ENCODE measurements at regions not wholly inside any gene's neighbourhood (a gene's known extent, or its start where the extent isn't known, plus 50 kb on each side); places are given as distances from the start of the nearest gene placed in this dataset.
A peak's percentile ranks its signal among the peaks of the same experiment; 100 is the strongest.

DNA sequence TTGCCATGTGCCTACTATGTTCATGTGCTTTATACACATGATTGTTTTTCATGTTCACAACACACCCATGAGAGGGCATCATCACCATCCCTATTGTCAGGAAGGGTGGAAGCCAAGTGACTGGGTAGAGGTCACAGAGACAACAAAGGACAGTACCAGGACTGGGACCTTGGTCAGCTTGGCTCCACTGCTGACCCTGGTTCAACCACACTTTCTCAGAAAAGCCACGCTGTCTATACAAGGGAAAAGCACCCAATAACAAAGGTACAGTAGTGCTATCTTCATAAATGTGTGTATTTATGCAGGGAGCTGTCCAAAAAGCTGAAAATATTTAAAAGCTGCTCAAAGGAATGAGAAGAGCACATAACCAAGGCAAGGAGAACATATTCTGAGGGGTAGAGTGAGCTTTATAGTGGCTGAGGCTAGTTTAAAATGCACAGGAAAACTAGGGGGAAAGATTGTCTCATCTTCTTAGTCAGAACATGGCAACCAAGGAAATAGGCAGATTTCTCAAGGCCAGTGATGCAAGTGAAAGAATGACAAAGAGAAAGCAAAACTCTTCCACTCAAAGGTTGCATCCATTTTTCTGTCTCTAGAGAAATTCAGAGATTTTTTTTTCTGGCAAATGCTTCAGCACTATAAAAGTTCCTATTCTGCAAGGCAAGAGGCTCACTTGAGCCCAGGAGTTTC lies 415.0 kb downstream of the FOXO1 start:
- no peak for DNase-seq (ENCODE audit: low read depth)

GRCh38 chr13:40252241-40252640 lies 414.2 kb downstream of the FOXO1 start:
- no peak for DNase-seq (ENCODE audit: low read depth)

DNA sequence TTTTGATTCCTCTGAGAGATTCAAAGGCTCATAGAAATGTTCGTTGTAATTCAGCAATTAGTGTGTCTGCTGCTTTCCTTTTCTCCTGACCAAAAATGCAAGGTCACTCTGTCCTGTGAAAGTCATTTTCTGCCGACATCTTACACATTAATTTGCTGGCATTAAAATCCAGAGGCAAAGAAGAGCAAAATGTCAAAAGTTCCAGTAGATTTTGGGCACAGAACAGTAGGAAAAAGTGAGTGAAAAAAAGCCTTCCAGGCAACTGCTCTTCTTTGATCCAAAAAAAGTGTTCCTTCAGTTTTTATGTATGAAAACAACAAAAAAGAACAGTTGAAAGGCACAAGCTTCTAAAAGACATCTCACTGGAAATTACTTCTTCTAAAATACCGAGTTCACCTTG lies 413.8 kb downstream of the FOXO1 start:
- no peak for DNase-seq (ENCODE audit: low read depth)

DNA sequence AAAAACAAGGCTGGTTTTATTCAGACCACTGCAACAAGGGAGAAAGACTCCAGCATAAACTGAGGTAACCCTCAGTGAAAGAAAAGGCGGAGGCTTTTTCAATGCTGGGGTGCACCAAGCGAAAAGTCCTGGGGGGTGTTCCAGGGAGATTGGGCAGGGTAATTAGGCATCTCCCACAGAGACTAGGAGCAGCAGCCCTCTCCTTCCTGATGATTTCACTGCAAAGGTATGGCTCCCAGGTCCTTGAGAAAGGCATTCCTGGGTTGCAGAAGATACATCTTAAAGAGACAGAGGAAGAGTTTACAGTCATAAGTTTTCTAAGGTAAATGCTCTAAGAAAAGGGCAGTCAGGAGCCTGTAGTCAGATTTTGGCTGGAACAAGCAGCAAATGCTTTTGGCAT lies 412.0 kb downstream of the FOXO1 start:
- DNase-seq (ENCODE audit: low read depth), result no peak

- no peak for DNase-seq (ENCODE audit: low read depth)
Observed at GRCh38 chr13:40255551-40255950, 410.9 kb downstream of the FOXO1 start.

- no peak for DNase-seq (ENCODE audit: low read depth)
Observed at GRCh38 chr13:40259899-40260298, 406.5 kb downstream of the FOXO1 start.

DNA sequence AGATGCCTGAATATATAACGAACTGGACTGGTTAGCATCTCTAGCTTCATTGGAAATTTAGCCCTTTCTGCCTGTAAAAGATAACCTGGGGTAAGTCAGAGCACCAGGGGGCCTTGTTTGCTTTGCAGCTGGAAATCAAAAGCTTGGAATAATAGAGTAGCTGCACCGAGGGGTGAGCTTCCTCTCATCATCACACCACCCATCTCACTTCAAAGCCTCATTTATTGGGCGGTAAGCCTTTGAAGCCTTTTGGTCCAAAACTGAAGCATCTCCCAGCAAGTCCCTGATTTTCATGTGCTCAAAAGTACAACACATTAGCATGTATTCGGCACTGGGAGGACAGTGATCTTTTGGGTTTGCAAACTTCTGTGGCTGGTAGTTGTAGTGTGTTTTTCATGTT lies 405.1 kb downstream of the FOXO1 start:
- no peak for DNase-seq (ENCODE audit: low read depth)

- no peak for DNase-seq (ENCODE audit: low read depth)
Observed at GRCh38 chr13:40261947-40262346, 404.5 kb downstream of the FOXO1 start.

DNA sequence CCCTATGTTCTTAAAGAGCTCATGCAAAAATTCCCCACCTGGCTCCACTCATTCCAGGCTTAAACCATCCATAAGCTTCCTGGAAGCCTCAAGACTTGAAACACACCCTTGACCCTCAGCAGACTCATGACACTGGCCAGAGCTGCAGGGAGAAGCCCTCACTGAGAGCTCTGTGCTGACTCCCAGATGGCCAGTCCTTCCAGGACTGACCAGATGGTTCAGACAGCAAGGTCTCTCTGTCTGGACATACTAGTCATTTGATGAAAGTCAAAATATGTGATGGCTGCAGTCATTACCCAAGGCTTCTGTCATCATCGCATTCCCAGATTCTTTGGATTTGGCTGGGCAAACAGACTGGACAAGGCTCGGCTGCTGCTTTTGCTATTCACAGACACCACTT lies 397.4 kb downstream of the FOXO1 start:
- DNase-seq (ENCODE audit: low read depth), result no peak

DNA sequence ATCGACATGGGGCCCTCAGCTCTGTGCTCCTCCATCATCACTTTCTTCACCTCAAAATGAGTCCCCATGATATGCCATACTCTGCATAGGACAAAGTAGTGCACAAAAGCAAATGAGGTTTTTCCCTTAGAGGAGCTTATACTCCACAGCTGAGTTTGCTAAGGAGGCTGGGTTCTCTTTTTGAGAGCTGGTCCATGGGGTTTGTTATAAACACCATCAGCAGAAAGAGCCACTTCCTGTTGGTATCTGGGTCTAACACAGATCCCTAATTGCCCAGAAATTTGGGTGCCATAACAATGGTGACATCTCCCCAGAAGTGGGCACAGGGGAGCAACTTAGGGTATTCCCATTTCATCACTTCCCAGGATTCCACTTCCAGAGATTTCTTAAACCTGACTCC lies 395.7 kb downstream of the FOXO1 start:
- no peak for DNase-seq (ENCODE audit: low read depth)

GRCh38 chr13:40271271-40271885 lies 395.1 kb downstream of the FOXO1 start:
- no peak for DNase-seq (ENCODE audit: low read depth)

DNA sequence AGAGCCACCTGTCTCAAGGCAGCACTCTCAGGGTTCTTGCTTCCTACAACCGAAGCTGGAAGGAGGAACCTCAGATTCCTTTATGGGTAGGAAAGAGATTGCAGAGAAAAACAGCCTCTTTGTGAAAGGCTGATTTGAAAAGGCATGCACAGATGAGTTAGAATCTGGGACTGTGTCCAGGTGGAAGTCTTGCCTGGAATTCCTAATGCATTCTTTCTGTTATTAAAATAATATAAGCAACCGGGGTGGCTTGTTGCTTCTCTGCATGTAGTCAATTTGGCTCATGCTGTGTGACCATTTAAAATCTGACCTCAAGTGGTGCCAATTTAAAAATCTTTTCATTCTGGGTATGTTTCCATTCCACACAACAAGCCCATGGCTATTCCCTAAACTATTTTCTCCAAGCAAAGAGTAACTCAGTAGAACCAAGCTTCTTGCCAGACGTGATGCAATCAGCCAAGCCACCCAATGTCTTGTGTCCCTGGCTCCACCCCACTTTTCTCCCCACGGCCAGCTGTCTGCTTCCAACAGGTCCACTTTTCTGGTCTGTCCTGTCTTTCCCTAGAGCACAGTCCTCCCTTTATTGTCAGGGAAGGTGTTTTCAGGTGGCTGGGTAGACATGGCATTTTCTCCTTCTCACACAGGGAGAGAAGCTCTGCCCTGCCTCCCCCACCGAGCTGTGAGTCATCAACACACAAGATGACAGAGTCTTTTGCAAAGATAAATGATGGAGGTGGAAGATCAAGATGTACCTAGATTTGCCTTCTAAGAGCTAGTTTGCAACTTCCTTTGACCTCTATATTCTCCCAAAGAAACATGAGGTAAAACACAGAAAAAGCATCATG lies 394.3 kb downstream of the FOXO1 start:
- DNase-seq (ENCODE audit: low read depth), result peak; percentile 61

GRCh38 chr13:40272776-40273139 lies 393.7 kb downstream of the FOXO1 start:
- DNase-seq (ENCODE audit: low read depth), result no peak

- no peak for DNase-seq (ENCODE audit: low read depth)
Observed at GRCh38 chr13:40273253-40274025, 393.0 kb downstream of the FOXO1 start.

DNA sequence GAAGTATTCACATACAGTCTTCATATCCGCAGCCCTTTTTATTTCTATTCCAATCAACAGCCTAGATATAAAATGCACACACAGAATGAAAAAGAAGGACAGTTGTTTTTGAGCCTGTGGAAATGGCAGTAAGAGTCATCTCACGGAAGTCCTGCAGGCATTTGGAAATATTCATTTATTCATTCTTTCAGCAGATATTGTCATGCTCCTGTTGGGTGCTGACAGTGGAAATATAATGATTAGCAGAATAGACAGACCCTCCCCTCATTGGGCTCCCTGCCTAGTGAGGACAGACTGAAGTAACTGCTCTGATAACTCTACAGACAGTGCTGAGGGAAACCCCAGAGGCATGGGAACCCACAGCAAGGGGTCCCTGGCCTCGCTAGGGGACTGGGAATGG lies 392.3 kb downstream of the FOXO1 start:
- DNase-seq (ENCODE audit: low read depth), result no peak

DNA sequence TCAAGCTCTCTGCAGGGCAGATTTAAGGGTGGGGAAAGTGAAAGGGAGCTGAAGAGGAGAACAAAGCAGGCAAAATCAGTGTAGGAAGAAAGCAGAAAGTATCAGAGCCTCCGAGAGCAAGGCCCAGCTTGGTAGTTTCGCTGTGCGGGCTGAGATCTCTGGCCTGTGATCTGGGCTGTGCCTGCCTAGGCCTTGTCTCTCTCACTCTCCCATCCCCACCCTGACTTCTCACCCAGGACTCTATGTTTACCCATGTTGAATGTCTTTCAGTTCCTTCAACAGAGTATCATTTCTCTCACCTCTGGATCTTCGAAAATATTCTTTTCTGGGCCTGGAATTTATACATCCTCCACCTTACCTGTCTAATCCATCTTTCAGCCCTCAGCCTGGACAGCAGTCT lies 391.3 kb downstream of the FOXO1 start:
- DNase-seq (ENCODE audit: low read depth), result no peak

GRCh38 chr13:40275636-40276035 lies 390.8 kb downstream of the FOXO1 start:
- DNase-seq (ENCODE audit: low read depth), result no peak

DNA sequence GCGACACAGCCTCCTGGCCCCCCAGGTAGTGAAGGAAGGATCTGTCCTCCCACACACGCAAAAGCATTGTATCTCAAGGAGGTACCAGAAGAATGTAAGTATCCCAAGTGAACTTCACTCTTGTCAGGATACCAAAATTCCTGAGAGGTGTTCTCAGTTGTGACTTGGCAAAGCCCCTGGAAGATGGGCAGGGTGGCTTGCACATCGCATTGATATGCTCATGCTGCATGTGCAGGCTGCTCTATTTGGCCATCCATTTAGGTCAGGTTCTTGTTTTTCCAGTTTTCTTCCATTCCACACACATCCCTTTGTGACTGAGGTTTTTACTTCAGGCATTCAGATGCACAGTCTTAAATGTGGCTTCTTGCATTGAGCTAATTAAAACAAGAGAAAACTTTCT lies 382.8 kb downstream of the FOXO1 start:
- no peak for DNase-seq (ENCODE audit: low read depth)

GRCh38 chr13:40285634-40286033 lies 380.8 kb downstream of the FOXO1 start:
- DNase-seq (ENCODE audit: low read depth), result no peak

- no peak for DNase-seq (ENCODE audit: low read depth)
Observed at GRCh38 chr13:40287428-40287827, 379.0 kb downstream of the FOXO1 start.

DNA sequence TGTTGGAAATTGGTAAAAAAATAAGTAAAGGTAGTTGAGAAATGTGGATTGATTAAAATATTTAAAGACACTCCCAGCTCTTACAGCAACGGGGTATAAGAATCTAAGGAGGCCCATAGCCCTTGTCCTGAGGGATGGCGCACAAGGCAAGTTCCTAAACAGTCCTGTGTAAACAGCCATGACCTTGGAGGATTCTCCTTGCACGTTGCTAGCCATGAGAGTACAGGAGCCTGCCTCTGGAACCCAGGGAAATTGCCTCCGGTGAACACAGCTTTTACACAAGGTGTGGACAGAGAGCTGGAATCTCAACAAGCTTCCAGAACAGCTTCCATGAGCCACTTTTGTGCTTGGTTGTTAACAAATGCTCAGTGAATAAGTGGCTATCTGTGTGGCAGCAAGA lies 378.2 kb downstream of the FOXO1 start:
- DNase-seq (ENCODE audit: low read depth), result no peak

DNA sequence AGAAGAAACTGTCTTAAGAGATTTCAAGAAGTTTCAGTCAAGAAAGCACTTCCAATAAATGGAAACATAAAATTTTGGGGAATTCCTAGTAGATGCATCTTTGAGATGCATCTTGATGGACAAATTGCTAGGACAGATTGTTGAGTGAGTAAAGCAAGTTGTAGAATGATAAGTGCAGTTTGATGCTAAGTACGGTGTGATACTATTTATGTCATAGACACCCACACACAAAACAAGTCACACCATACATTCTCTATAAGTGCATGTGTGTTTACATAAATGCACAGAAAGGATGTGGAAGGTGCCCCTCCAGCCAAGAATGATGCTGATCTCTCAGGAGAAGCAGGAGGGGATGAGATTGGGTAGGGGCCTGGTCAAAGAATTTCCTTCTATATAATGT lies 375.7 kb downstream of the FOXO1 start:
- DNase-seq (ENCODE audit: low read depth), result no peak

All from forelimb muscle (tissue), 1 donor.